ENCODE measurements at regions not wholly inside any gene's neighbourhood (a gene's known extent, or its start where the extent isn't known, plus 50 kb on each side); places are given as distances from the start of the nearest gene placed in this dataset.

GRCh38 chrX:107502316-107502715, 52.9 kb downstream of the FRMPD3 start:
- no peak for DNase-seq
- ChIA-PET CTCF (no interaction called here), POLR2A (no interaction called here)
- Mint-ChIP-seq H3K9me3 (no peaks in the 10 kb centered on the region), H3K27ac (no peak overlapping the region), H3K36me3 (ENCODE audit: low read depth) (no peaks in the 10 kb centered on the region), H3K4me3 (no peak overlapping the region), H3K4me1 (no peaks in the 10 kb centered on the region), H3K27me3 (peaks cover 27% of the 10 kb centered on the region)

- H3K36me3 Mint-ChIP-seq (ENCODE audit: low read depth) = no peaks in the 10 kb centered on the region
- POLR2A ChIA-PET = no interaction called here
- peaks cover 40% of the 10 kb centered on the region for H3K27me3 Mint-ChIP-seq
- no peak overlapping the region for H3K4me3 Mint-ChIP-seq
- H3K27ac Mint-ChIP-seq = no peak overlapping the region
- CTCF ChIA-PET = no interaction called here
- H3K9me3 Mint-ChIP-seq = no peaks in the 10 kb centered on the region
- H3K4me1 Mint-ChIP-seq = no peaks in the 10 kb centered on the region
- DNase-seq = no peak
Observed at GRCh38 chrX:107504006-107504405, 54.6 kb downstream of the FRMPD3 start.

- Mint-ChIP-seq H3K4me1 (no peaks in the 10 kb centered on the region), H3K9me3 (no peaks in the 10 kb centered on the region), H3K4me3 (no peak overlapping the region), H3K27me3 (peaks cover 46% of the 10 kb centered on the region), H3K27ac (no peak overlapping the region), H3K36me3 (ENCODE audit: low read depth) (no peaks in the 10 kb centered on the region)
- ChIA-PET POLR2A (no interaction called here), CTCF (no interaction called here)
- DNase-seq = no peak
Observed at GRCh38 chrX:107505223-107505622, 55.8 kb downstream of the FRMPD3 start.

- no peaks in the 10 kb centered on the region for H3K4me1 Mint-ChIP-seq
- no peaks in the 10 kb centered on the region for H3K36me3 Mint-ChIP-seq (ENCODE audit: low read depth)
- ChIA-PET CTCF (no interaction called here), POLR2A (no interaction called here)
- H3K9me3 Mint-ChIP-seq = no peaks in the 10 kb centered on the region
- peaks cover 46% of the 10 kb centered on the region for H3K27me3 Mint-ChIP-seq
- H3K27ac Mint-ChIP-seq = no peak overlapping the region
- DNase-seq = no peak
- no peak overlapping the region for H3K4me3 Mint-ChIP-seq
Observed at GRCh38 chrX:107506596-107507031, 57.2 kb downstream of the FRMPD3 start.

- H3K36me3 Mint-ChIP-seq (ENCODE audit: low read depth) = no peaks in the 10 kb centered on the region
- H3K4me1 Mint-ChIP-seq = no peaks in the 10 kb centered on the region
- no peak overlapping the region for H3K4me3 Mint-ChIP-seq
- H3K27ac Mint-ChIP-seq = no peak overlapping the region
- ChIA-PET POLR2A (no interaction called here), CTCF (no interaction called here)
- peaks cover 46% of the 10 kb centered on the region for H3K27me3 Mint-ChIP-seq
- no peak for DNase-seq
- H3K9me3 Mint-ChIP-seq = no peaks in the 10 kb centered on the region
Observed at GRCh38 chrX:107507093-107507743, 57.8 kb downstream of the FRMPD3 start.

GRCh38 chrX:107507744-107508117, 58.3 kb downstream of the FRMPD3 start:
- no peak for DNase-seq
- Mint-ChIP-seq H3K27me3 (peaks cover 46% of the 10 kb centered on the region), H3K4me1 (no peaks in the 10 kb centered on the region), H3K36me3 (ENCODE audit: low read depth) (no peaks in the 10 kb centered on the region), H3K9me3 (no peaks in the 10 kb centered on the region), H3K27ac (no peak overlapping the region), H3K4me3 (no peak overlapping the region)
- ChIA-PET CTCF (interaction anchor here (0.6 kb wide), 1 partner anchor 1404 kb away, joined by 3 read pairs; no protein-coding TSS in a partner anchor), POLR2A (no interaction called here)

- CTCF ChIA-PET = no interaction called here
- DNase-seq = no peak
- Mint-ChIP-seq H3K4me1 (no peaks in the 10 kb centered on the region), H3K27ac (no peak overlapping the region), H3K4me3 (no peak overlapping the region), H3K9me3 (no peaks in the 10 kb centered on the region), H3K27me3 (peaks cover 43% of the 10 kb centered on the region), H3K36me3 (ENCODE audit: low read depth) (no peaks in the 10 kb centered on the region)
- POLR2A ChIA-PET = no interaction called here
Observed at GRCh38 chrX:107508925-107509324, 59.5 kb downstream of the FRMPD3 start.

GRCh38 chrX:107514944-107515343, 65.5 kb downstream of the FRMPD3 start:
- Mint-ChIP-seq H3K36me3 (ENCODE audit: low read depth) (no peaks in the 10 kb centered on the region), H3K4me3 (no peak overlapping the region), H3K27ac (no peak overlapping the region), H3K9me3 (no peaks in the 10 kb centered on the region), H3K4me1 (no peaks in the 10 kb centered on the region), H3K27me3 (peaks cover 5% of the 10 kb centered on the region)
- POLR2A ChIA-PET = no interaction called here
- DNase-seq = no peak
- CTCF ChIA-PET = no interaction called here

- Mint-ChIP-seq H3K36me3 (ENCODE audit: low read depth) (no peaks in the 10 kb centered on the region), H3K9me3 (no peaks in the 10 kb centered on the region), H3K4me1 (no peaks in the 10 kb centered on the region), H3K27ac (no peak overlapping the region), H3K27me3 (peaks cover 5% of the 10 kb centered on the region), H3K4me3 (no peak overlapping the region)
- no peak for DNase-seq
- ChIA-PET CTCF (no interaction called here), POLR2A (no interaction called here)
Observed at GRCh38 chrX:107521877-107522586, 72.6 kb downstream of the FRMPD3 start.

GRCh38 chrX:107522901-107523300, 73.4 kb downstream of the FRMPD3 start:
- DNase-seq = no peak
- Mint-ChIP-seq H3K36me3 (ENCODE audit: low read depth) (no peaks in the 10 kb centered on the region), H3K4me3 (no peak overlapping the region), H3K27ac (no peak overlapping the region), H3K4me1 (no peaks in the 10 kb centered on the region), H3K27me3 (peaks cover 1% of the 10 kb centered on the region), H3K9me3 (no peaks in the 10 kb centered on the region)
- ChIA-PET CTCF (no interaction called here), POLR2A (no interaction called here)

- POLR2A ChIA-PET = no interaction called here
- CTCF ChIA-PET = no interaction called here
- Mint-ChIP-seq H3K4me1 (no peaks in the 10 kb centered on the region), H3K9me3 (no peaks in the 10 kb centered on the region), H3K27me3 (no peaks in the 10 kb centered on the region), H3K27ac (no peak overlapping the region), H3K4me3 (no peak overlapping the region), H3K36me3 (ENCODE audit: low read depth) (no peaks in the 10 kb centered on the region)
- DNase-seq = no peak
Observed at GRCh38 chrX:107526141-107526540, 76.7 kb downstream of the FRMPD3 start.

GRCh38 chrX:107530141-107530540, 80.7 kb downstream of the FRMPD3 start:
- no peaks in the 10 kb centered on the region for H3K36me3 Mint-ChIP-seq (ENCODE audit: low read depth)
- CTCF ChIA-PET = interaction anchor here (2.4 kb wide), 1 partner anchor 10 kb away, joined by 8 read pairs; no protein-coding TSS in a partner anchor
- H3K27me3 Mint-ChIP-seq = peaks cover 12% of the 10 kb centered on the region
- DNase-seq = no peak
- POLR2A ChIA-PET = no interaction called here
- H3K4me1 Mint-ChIP-seq = no peaks in the 10 kb centered on the region
- no peak overlapping the region for H3K27ac Mint-ChIP-seq
- no peak overlapping the region for H3K4me3 Mint-ChIP-seq
- H3K9me3 Mint-ChIP-seq = no peaks in the 10 kb centered on the region

- Mint-ChIP-seq H3K27me3 (peaks cover 8% of the 10 kb centered on the region), H3K4me3 (no peak overlapping the region), H3K4me1 (no peaks in the 10 kb centered on the region), H3K9me3 (no peaks in the 10 kb centered on the region), H3K27ac (no peak overlapping the region), H3K36me3 (ENCODE audit: low read depth) (no peaks in the 10 kb centered on the region)
- ChIA-PET CTCF (interaction anchor here (1.4 kb wide), 1 partner anchor 239 kb away, joined by 6 read pairs; the partner anchor contains the start of gene NCBP2L), POLR2A (no interaction called here)
- peak; percentile 49 for DNase-seq
Observed at GRCh38 chrX:107537815-107538214, 88.4 kb downstream of the FRMPD3 start.

- Mint-ChIP-seq H3K4me1 (no peaks in the 10 kb centered on the region), H3K27ac (no peak overlapping the region), H3K27me3 (peaks cover 5% of the 10 kb centered on the region), H3K4me3 (no peak overlapping the region), H3K9me3 (no peaks in the 10 kb centered on the region), H3K36me3 (ENCODE audit: low read depth) (no peaks in the 10 kb centered on the region)
- ChIA-PET POLR2A (no interaction called here), CTCF (interaction anchor here (1.0 to 1.5 kb wide), 2 partner anchors 12 to 55 kb away, joined by 3 to 8 read pairs; no protein-coding TSS in a partner anchor)
- DNase-seq = no peak
Observed at GRCh38 chrX:107541244-107541643, 87.1 kb upstream of the PRPS1 start.
